ENCODE measurements at regions not wholly inside any gene's neighbourhood (a gene's known extent, or its start where the extent isn't known, plus 50 kb on each side); places are given as distances from the start of the nearest gene placed in this dataset.
A peak's percentile ranks its signal among the peaks of the same experiment; 100 is the strongest.

- ATAC-seq (no peak), DNase-seq (no peak)
- intact Hi-C loops (cut with DNase I): no loop called here
- Histone ChIP-seq H3K27me3 (ENCODE audit: insufficient read depth in 3 of 3, low read length in 2 of 3) (no peaks in the 10 kb centered on the region), H3K4me3 (no peak overlapping the region), H3K36me3 (ENCODE audit: insufficient read depth in 1 of 2, low read depth in 1 of 2) (no peaks in the 10 kb centered on the region), H3K9me3 (no peaks in the 10 kb centered on the region), H3K27ac (no peak overlapping the region), H3K4me1 (no peaks in the 10 kb centered on the region)
- no peak for TF ChIP-seq CTCF (IDR thresholded peaks at IDR 0.05)
These were observed 315.6 kb upstream of the KCND2 start for GRCh38 chr7:119957335-119957734.

DNA sequence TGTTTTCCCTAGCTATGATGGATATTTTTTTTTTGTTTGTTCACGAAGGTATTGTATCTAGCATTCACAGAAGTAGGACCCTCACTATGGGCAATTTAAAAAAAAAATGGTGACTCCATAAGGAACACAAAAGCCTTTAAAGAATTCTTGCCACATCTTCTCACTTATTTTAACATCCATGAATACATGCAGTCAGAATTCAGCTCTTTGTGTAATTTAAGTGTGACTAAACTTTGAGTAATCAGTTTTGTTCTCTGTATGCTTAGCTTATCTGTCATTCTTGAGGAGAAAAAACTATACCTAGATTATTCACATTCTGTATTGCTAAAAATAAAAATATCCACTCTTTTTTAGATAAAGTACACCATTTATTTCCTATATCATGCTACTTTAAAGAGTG lies 313.2 kb upstream of the KCND2 start:
- intact Hi-C loops (cut with DNase I): no loop called here
- DNase-seq (no peak), ATAC-seq (no peak)
- WGBS, 3 donors: 82 to 90% (median 86%) methylated on average over 1 of the region's 1 CpG
- Histone ChIP-seq H3K9me3 (no peaks in the 10 kb centered on the region), H3K4me3 (no peak overlapping the region), H3K4me1 (no peaks in the 10 kb centered on the region), H3K36me3 (ENCODE audit: insufficient read depth in 1 of 2, low read depth in 1 of 2) (no peaks in the 10 kb centered on the region), H3K27ac (no peak overlapping the region), H3K27me3 (ENCODE audit: insufficient read depth in 3 of 3, low read length in 2 of 3) (no peaks in the 10 kb centered on the region)
- TF ChIP-seq CTCF (IDR thresholded peaks at IDR 0.05): no peak

DNA sequence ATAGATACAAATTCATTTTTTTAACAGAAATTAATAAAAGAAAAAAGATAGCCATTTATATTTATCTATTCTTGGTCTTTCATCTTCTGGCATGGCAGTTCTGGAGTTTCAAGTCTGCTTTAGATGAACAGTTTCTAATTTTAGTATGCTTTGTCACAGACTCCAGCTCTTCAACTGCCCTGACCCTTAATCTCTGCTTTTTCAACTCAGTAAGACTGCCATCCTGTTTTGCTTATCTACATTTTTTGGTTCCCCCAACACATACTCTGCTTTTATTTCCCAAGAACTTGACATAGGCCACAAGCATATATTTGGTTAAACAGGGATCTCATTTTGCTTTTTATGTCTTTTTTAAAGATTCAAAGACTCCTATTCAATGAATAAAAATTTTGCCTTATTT lies 309.3 kb upstream of the KCND2 start:
- H3K27ac ChIP-seq: no peak overlapping the region
- H3K4me1 ChIP-seq: no peaks in the 10 kb centered on the region
- peak in 2 of 4 donors; percentile 47 to 48 for ATAC-seq
- H3K4me3 ChIP-seq: no peak overlapping the region
- intact Hi-C loops (cut with DNase I): no loop called here
- no peaks in the 10 kb centered on the region for H3K9me3 ChIP-seq
- DNase-seq: no peak
- H3K36me3 ChIP-seq (ENCODE audit: insufficient read depth in 1 of 2, low read depth in 1 of 2): no peaks in the 10 kb centered on the region
- TF ChIP-seq CTCF (IDR thresholded peaks at IDR 0.05): no peak
- H3K27me3 ChIP-seq (ENCODE audit: insufficient read depth in 3 of 3, low read length in 2 of 3): no peaks in the 10 kb centered on the region

GRCh38 chr7:119964065-119964464 lies 308.9 kb upstream of the KCND2 start:
- H3K36me3 ChIP-seq (ENCODE audit: insufficient read depth in 1 of 2, low read depth in 1 of 2): no peaks in the 10 kb centered on the region
- no peak overlapping the region for H3K4me3 ChIP-seq
- no peak for ATAC-seq
- H3K27ac ChIP-seq: no peak overlapping the region
- no peak for TF ChIP-seq CTCF (IDR thresholded peaks at IDR 0.05)
- H3K27me3 ChIP-seq (ENCODE audit: insufficient read depth in 3 of 3, low read length in 2 of 3): no peaks in the 10 kb centered on the region
- H3K9me3 ChIP-seq: no peaks in the 10 kb centered on the region
- no peaks in the 10 kb centered on the region for H3K4me1 ChIP-seq
- DNase-seq: no peak
- intact Hi-C loops (cut with DNase I): no loop called here

DNA sequence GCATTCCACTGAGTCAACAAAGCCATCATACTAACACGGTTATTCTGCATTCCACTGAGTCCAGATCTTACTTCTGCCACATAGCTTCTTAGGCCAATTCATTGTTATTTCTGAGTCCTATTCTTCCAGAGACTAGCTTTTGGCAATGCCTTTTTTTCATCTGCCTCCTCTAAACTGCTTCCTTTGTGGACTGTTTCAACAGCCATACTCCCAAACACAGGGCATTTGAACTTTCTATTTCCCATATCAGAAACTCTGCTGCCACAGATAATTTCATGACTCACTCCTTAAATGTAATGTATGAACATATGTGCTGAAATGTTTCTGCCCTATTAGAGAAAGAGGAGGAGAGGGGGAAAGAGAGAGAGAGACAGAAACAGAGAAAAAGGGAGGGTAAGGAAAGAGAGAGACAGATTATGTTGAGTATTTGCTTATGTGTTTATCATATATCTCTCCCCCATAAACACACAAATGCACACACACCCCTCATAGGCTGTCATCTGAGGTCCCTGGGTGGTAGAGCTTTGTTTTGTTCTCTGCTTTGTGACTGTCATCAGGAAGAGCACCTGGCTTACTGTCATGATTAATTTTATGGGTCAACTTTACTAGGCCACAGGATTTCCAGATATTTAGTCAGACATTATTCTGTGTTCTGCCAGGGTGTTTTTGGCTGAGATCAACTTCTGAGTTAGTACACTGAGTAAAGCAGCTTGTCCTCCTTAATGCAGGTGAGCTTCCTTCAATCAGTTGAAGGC lies 308.0 kb upstream of the KCND2 start:
- WGBS, 3 donors: 12 to 27% (median 24%) methylated on average over 1 of the region's 1 CpG
- intact Hi-C loops (cut with DNase I): no loop called here
- ATAC-seq (peak; percentile 85 to 92 (median 92)), DNase-seq (no peak)
- no peak for TF ChIP-seq CTCF (IDR thresholded peaks at IDR 0.05)
- H3K4me1 ChIP-seq: no peaks in the 10 kb centered on the region
- peak overlapping the region; percentile 73 for H3K27ac ChIP-seq
- H3K9me3 ChIP-seq: no peaks in the 10 kb centered on the region
- H3K36me3 ChIP-seq (ENCODE audit: insufficient read depth in 1 of 2, low read depth in 1 of 2): no peaks in the 10 kb centered on the region
- no peak overlapping the region for H3K4me3 ChIP-seq
- H3K27me3 ChIP-seq (ENCODE audit: insufficient read depth in 3 of 3, low read length in 2 of 3): no peaks in the 10 kb centered on the region
